ENCODE measurements at regions not wholly inside any gene's neighbourhood (a gene's known extent, or its start where the extent isn't known, plus 50 kb on each side); places are given as distances from the start of the nearest gene placed in this dataset.

DNA sequence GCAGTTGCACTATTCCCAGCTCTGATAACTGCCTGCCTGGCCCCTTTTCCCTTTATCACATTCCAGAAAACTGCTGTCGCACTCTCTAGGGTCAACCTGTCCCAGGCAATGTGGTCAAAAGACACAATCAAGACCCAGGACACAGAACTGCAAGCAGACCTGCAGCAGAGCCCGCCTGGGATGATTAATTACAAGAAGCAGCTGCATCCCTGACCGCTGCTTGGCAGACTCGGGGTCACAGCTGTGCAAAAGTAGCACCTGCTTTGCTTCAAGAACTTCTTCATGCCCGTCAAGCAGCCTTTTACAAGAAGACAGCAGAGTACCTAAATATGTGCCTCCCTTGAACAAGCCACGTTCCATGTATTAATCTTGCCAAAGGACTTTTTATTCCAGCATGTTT lies 120.0 kb upstream of the ST8SIA2 start:
- no peaks in the 10 kb centered on the region for H3K27me3 Mint-ChIP-seq
- H3K9me3 Mint-ChIP-seq = no peaks in the 10 kb centered on the region
- intact Hi-C loops (cut with micrococcal nuclease) = no loop called here
- H3K27ac Mint-ChIP-seq = no peak overlapping the region
- no peak overlapping the region for H3K4me3 Mint-ChIP-seq
- no peaks in the 10 kb centered on the region for H3K4me1 Mint-ChIP-seq (ENCODE audit: low read depth)
- H3K36me3 Mint-ChIP-seq (ENCODE audit: low read depth) = no peaks in the 10 kb centered on the region

DNA sequence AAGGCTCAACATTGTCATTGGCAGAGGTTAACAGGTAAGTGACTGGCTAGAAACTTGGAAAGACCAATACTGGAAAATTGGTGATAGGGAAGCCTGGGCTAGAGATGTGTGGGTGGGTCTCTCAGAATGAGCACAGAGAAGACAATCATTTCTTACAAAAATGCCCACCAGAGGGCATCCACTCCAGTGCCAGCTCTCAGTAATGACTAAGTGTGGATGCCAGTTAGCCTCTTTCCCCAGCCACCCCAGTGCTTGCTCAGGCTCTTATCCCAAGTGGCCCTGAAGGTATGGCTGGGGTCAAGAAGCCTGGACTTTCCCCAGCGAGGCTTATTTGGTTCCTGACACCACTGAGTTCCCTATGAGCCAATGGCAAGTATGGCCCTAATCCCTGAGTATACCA lies 115.9 kb upstream of the ST8SIA2 start:
- Mint-ChIP-seq H3K27ac (no peak overlapping the region), H3K9me3 (no peaks in the 10 kb centered on the region), H3K4me3 (no peak overlapping the region), H3K27me3 (no peaks in the 10 kb centered on the region), H3K36me3 (ENCODE audit: low read depth) (no peaks in the 10 kb centered on the region), H3K4me1 (ENCODE audit: low read depth) (no peaks in the 10 kb centered on the region)
- intact Hi-C loops (cut with micrococcal nuclease) = loop anchor here (2.0 kb wide), 1 partner anchor 437 kb away; no protein-coding TSS in a partner anchor

- H3K27me3 Mint-ChIP-seq = no peaks in the 10 kb centered on the region
- no peak overlapping the region for H3K27ac Mint-ChIP-seq
- H3K4me1 Mint-ChIP-seq (ENCODE audit: low read depth) = no peaks in the 10 kb centered on the region
- no peaks in the 10 kb centered on the region for H3K36me3 Mint-ChIP-seq (ENCODE audit: low read depth)
- intact Hi-C loops (cut with micrococcal nuclease) = no loop called here
- no peak overlapping the region for H3K4me3 Mint-ChIP-seq
- H3K9me3 Mint-ChIP-seq = no peaks in the 10 kb centered on the region
These were observed 109.9 kb upstream of the ST8SIA2 start for GRCh38 chr15:92283813-92284212.

DNA sequence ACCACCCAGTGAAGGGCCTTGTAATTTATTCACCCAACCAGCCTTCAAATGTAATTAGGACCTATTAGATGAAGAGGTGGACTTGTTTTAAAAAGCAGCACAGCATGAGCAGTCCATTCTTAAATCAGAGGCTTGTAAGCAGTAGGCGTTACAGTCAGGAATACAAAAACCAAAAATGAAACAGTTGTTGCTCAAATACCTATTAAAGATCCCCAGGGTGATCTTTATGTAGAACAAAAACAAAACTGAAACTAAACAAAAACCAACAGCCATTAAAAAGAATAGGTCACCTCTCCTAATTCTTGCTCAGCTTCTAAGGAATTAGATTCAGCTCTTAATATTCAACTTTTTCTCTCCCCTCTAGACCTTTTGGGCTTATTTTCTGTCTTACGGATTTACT lies 104.9 kb upstream of the ST8SIA2 start:
- Mint-ChIP-seq H3K27me3 (peaks cover 1% of the 10 kb centered on the region), H3K4me1 (ENCODE audit: low read depth) (no peaks in the 10 kb centered on the region), H3K4me3 (no peak overlapping the region), H3K36me3 (ENCODE audit: low read depth) (no peaks in the 10 kb centered on the region), H3K27ac (no peak overlapping the region), H3K9me3 (no peaks in the 10 kb centered on the region)
- intact Hi-C loops (cut with micrococcal nuclease) = no loop called here

- Mint-ChIP-seq H3K27ac (no peak overlapping the region), H3K4me3 (no peak overlapping the region), H3K36me3 (ENCODE audit: low read depth) (no peaks in the 10 kb centered on the region), H3K9me3 (no peaks in the 10 kb centered on the region), H3K27me3 (peaks cover 6% of the 10 kb centered on the region), H3K4me1 (ENCODE audit: low read depth) (no peaks in the 10 kb centered on the region)
- intact Hi-C loops (cut with micrococcal nuclease) = no loop called here
These were observed 103.9 kb upstream of the ST8SIA2 start for GRCh38 chr15:92289733-92290132.

- Mint-ChIP-seq H3K27me3 (peaks cover 8% of the 10 kb centered on the region), H3K4me3 (no peak overlapping the region), H3K4me1 (ENCODE audit: low read depth) (no peaks in the 10 kb centered on the region), H3K36me3 (ENCODE audit: low read depth) (no peaks in the 10 kb centered on the region), H3K9me3 (no peaks in the 10 kb centered on the region), H3K27ac (no peak overlapping the region)
- intact Hi-C loops (cut with micrococcal nuclease) = no loop called here
These were observed 103.2 kb upstream of the ST8SIA2 start for GRCh38 chr15:92290359-92290992.

- peaks cover 8% of the 10 kb centered on the region for H3K27me3 Mint-ChIP-seq
- intact Hi-C loops (cut with micrococcal nuclease) = no loop called here
- no peaks in the 10 kb centered on the region for H3K36me3 Mint-ChIP-seq (ENCODE audit: low read depth)
- no peak overlapping the region for H3K4me3 Mint-ChIP-seq
- H3K4me1 Mint-ChIP-seq (ENCODE audit: low read depth) = no peaks in the 10 kb centered on the region
- no peak overlapping the region for H3K27ac Mint-ChIP-seq
- no peaks in the 10 kb centered on the region for H3K9me3 Mint-ChIP-seq
These were observed 101.8 kb upstream of the ST8SIA2 start for GRCh38 chr15:92291900-92292299.

GRCh38 chr15:92294759-92295158 lies 98.9 kb upstream of the ST8SIA2 start:
- no peak overlapping the region for H3K4me3 Mint-ChIP-seq
- H3K9me3 Mint-ChIP-seq = no peaks in the 10 kb centered on the region
- intact Hi-C loops (cut with micrococcal nuclease) = no loop called here
- H3K4me1 Mint-ChIP-seq (ENCODE audit: low read depth) = no peaks in the 10 kb centered on the region
- H3K27me3 Mint-ChIP-seq = peaks cover 8% of the 10 kb centered on the region
- H3K27ac Mint-ChIP-seq = no peak overlapping the region
- no peaks in the 10 kb centered on the region for H3K36me3 Mint-ChIP-seq (ENCODE audit: low read depth)

DNA sequence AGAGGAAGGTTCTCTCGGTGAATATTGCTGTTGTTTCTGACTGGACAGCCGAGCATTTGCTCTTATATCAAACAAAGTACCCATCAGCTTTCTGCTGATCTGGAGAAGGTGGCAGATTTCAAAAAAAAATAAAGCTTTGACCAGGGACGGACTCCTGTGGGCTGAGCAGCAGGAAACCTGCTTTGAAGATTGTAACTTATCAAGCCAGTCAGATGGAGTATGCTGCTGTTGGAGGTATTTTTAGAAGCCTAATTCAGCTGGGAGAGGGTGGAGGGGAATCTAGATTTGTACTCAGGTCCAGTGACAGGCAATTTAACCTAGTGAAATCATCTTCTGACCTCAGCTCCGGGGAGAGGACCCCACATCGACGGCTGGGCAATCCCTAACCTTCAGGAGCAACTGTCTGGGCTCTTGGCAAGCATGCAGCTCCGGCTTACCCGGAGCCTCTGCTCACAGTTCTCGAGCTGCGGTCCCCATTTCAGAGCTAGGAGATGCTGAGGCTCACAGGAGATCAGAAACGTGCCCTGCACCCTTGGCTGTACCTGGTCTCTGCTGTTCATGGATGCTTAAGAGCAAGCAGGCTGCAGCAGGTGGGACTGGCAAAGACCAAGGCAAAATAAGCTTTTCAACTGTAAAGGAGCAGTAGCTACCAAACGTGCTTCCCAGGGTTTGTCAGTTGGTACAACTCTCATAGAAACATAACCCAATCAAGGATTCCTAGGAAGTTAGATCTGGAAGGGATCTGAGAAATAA lies 89.3 kb upstream of the ST8SIA2 start:
- Mint-ChIP-seq H3K36me3 (ENCODE audit: low read depth) (no peaks in the 10 kb centered on the region), H3K27ac (no peak overlapping the region), H3K9me3 (peaks cover 11% of the 10 kb centered on the region), H3K4me1 (ENCODE audit: low read depth) (peaks cover 5% of the 10 kb centered on the region), H3K27me3 (peaks cover 13% of the 10 kb centered on the region), H3K4me3 (no peak overlapping the region)
- intact Hi-C loops (cut with micrococcal nuclease) = no loop called here

DNA sequence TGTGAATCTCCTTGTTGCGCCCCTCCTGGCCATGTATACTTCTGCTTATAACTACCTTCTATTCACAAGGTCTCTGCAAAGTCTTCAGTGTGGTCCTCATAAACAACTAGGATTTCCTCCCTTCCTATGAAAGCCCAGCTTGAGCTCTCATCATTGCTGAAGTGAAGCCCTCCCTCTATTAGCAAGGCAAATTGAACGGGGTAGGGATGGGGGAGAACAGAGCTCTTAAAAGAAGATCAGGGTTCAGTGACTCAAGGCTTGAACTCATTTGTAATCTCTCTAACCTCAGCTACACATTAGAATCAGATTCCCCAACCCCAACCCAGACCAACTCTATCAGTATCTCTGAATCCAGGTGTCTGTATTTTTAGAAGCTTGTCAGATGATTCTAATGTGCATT lies 88.3 kb upstream of the ST8SIA2 start:
- intact Hi-C loops (cut with micrococcal nuclease) = no loop called here
- H3K9me3 Mint-ChIP-seq = peaks cover 11% of the 10 kb centered on the region
- peaks cover 13% of the 10 kb centered on the region for H3K27me3 Mint-ChIP-seq
- no peak overlapping the region for H3K4me3 Mint-ChIP-seq
- H3K36me3 Mint-ChIP-seq (ENCODE audit: low read depth) = no peaks in the 10 kb centered on the region
- peaks cover 5% of the 10 kb centered on the region for H3K4me1 Mint-ChIP-seq (ENCODE audit: low read depth)
- no peak overlapping the region for H3K27ac Mint-ChIP-seq

- Mint-ChIP-seq H3K4me3 (no peak overlapping the region), H3K4me1 (ENCODE audit: low read depth) (peaks cover 5% of the 10 kb centered on the region), H3K9me3 (peaks cover 2% of the 10 kb centered on the region), H3K36me3 (ENCODE audit: low read depth) (no peaks in the 10 kb centered on the region), H3K27me3 (peaks cover 13% of the 10 kb centered on the region), H3K27ac (no peak overlapping the region)
- intact Hi-C loops (cut with micrococcal nuclease) = no loop called here
These were observed 87.0 kb upstream of the ST8SIA2 start for GRCh38 chr15:92306663-92307062.

- intact Hi-C loops (cut with micrococcal nuclease) = no loop called here
- Mint-ChIP-seq H3K27ac (no peak overlapping the region), H3K4me3 (no peak overlapping the region), H3K36me3 (ENCODE audit: low read depth) (no peaks in the 10 kb centered on the region), H3K4me1 (ENCODE audit: low read depth) (no peaks in the 10 kb centered on the region), H3K9me3 (no peaks in the 10 kb centered on the region), H3K27me3 (peaks cover 2% of the 10 kb centered on the region)
These were observed 78.5 kb upstream of the ST8SIA2 start for GRCh38 chr15:92315144-92315543.

DNA sequence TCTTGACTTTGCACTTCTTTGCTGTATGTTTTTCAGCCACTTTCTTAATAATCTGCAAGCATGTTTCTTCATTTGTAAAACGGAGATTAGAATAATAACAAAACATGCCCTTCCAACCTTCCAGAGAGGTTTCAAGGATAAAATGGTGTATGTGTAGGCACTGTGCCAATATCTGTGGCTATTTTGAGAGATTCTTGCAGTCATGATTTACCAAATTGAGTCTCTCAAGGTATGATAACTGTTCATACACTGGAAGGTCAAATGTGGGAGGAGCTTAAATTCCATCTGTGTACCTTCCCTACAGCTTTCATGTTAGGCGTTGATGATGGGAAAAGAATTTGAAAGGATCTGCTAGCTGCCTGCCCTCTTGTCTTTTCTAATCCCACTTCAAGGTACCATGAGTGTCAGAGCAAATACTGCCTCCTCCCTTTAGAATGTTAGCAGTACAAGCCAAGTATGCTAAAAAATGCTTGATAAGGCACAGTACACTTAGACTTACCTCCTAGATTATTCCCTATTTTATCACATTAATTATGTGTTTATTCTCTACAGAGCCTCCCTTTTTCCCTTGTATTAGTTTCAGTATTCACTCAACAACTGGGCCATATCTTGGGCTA lies 78.0 kb upstream of the ST8SIA2 start:
- H3K27me3 Mint-ChIP-seq = peaks cover 3% of the 10 kb centered on the region
- no peaks in the 10 kb centered on the region for H3K9me3 Mint-ChIP-seq
- intact Hi-C loops (cut with micrococcal nuclease) = no loop called here
- H3K36me3 Mint-ChIP-seq (ENCODE audit: low read depth) = no peaks in the 10 kb centered on the region
- H3K4me1 Mint-ChIP-seq (ENCODE audit: low read depth) = no peaks in the 10 kb centered on the region
- H3K27ac Mint-ChIP-seq = no peak overlapping the region
- no peak overlapping the region for H3K4me3 Mint-ChIP-seq

DNA sequence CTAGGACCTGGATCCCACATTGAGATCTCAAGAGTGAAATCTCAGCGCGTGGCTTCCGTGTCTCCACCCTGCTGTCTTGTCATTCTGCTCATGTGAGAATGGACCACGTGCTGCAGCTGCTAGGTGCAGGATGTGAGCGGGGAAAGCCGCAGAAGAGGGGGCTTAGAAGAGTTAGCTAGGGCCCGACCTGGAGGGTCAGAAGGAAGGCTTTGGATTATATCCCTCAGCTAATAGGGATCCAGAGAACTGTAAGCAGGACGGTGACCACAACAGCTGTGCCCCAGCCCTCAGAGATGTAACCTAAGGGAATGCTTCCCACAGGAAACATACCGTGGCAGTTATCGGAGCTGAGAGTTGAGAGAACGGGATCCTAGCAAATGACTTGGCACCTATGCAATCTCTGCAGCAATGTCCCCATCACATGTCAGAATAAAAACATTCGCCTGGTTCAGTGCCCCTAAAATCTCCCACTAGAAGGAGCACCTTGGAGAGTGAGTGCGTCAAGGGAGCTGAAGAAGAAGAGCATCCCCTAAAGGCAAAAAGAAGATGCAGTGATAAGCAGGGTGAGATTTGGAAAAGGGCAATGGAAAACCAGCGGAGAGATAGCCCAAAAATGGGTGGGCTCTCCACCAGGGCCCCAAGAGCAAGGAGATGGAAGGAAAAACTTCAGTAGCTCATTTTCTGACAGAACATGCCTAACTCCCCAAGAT lies 76.9 kb upstream of the ST8SIA2 start:
- Mint-ChIP-seq H3K27ac (no peak overlapping the region), H3K4me1 (ENCODE audit: low read depth) (no peaks in the 10 kb centered on the region), H3K36me3 (ENCODE audit: low read depth) (no peaks in the 10 kb centered on the region), H3K27me3 (peaks cover 5% of the 10 kb centered on the region), H3K4me3 (no peak overlapping the region), H3K9me3 (no peaks in the 10 kb centered on the region)
- intact Hi-C loops (cut with micrococcal nuclease) = no loop called here
